NCI-H446 (cell line): ENCODE measurements at regions not wholly inside any gene's neighbourhood (a gene's known extent, or its start where the extent isn't known, plus 50 kb on each side); places are given as distances from the start of the nearest gene placed in this dataset.

Experiments
- DNase-seq, 2 experiments: peaks; one replicate each; lab custom pipeline; 2025; lab: John Stamatoyannopoulos, UW

DNA sequence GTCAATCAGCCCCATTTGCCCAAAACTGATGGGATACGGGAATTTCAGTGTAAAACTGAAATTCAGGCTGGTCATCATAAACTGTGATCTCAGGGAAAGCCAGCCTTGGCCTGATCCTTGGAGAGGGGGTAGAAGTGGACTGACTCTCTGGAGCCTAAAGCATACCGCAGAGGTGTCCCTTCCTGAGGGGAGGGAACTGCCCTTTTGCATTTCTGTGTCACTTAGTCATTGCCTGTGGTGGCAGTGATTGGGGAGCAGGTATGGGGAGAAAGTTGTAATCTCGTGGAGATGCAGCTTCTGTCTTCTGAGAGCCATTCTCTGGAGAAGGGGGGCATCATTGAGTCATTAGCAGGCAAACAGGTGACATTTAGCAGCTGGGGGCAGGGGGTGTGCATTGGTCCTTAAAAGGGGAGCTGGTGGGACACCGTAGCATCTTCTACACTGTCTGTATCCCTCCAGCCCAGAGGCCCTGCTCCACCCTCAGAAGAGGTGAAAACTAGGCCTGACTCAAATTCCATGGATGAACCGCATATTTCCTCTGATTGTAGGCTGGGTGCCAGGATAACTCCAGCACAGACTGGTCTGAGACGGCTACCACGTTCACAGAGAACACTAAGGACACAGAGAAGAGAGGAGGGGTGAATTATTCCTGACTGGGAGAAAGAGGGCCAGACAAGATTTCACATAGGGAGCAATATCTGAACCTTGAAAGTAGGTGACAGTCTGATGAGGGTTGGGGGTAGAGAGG is 143.3 kb downstream of the SEC61B start:
- no peak for DNase-seq

DNA sequence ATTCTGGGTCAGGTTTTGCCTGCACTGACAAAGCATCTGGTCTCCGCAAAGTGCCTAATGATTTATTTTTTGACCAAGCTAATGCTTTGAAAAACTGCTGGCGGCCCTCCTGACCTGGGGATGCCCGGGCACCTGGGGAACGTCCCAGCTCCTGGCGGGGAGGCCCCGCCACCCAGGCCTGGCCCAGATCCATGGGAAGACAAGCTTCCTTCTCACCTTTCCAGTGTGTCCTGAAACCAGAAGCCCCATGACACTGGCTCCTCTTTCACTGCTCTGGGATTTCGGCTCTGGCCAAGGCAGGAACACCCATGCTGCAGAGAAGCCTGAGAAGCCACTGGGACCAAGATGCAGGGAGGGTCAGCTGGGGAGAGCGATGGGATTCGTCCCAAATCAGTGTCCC is 144.1 kb downstream of the SEC61B start:
- no peak for DNase-seq

DNA sequence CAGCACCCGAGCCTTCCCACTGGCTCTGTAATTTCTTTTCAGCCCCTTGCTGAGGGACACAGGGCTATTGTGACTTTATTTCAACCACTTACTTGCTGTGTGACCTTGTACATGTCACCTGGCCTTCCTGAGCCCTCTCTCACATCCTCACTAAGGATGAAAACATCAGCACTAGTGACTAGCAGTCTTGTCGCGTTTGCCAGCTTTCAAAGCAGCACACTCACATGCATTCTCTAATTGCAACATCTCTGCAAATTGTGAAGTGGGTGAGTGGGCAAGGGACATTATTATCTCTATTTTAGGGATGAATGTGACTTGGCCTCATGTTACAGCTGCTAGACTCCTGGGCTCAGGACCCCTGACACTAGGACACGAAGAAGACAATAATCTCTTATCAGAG is 144.5 kb downstream of the SEC61B start:
- DNase-seq: no peak

DNA sequence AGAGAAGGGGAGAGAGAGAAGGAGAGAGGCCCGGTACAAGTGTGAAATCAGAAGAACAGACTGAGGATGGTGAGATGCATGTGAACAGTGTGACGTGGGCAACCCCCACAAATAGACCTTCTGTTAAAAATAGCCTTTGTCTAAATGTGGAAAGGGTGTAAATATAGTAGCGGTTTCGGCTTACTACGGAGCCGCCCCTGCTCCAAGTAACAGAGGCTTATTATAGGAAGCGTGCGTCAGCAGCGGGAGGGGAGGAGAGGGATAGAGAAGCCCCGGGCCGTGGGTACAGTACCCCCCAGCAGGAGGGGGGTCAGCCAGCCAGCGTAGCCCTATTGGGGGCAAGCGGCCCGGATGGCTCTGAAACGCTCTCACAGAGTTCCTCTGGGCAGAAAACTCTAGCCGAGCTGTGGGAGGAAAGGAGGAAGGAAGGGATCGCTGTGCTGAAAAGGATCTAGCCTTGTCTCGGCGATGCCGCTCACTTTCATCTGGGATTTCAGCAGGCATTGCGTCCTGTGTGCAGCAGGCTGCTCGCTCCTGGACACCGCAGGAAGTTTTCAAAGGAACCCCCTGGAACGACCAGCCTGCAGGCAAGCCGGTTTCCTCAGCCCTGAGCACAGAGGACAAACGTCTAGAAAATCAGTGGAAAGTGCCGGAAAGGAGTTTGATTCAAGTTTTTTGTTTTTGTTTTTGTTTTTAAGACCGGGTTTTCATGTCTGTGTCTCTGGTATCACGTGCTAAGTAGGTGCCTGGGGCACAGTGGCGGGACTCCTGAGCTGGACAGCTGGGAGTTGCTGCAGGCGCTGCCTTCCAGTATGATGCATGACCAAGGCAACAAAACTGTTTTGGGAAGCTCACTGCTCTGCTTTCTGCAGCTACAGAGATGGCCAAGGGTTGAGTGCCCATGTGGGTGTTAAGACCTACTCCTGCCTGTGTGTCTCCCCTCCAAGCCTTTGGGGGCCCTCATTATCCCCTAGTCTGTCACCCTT is 146.6 kb downstream of the SEC61B start:
- DNase-seq: no peak

DNA sequence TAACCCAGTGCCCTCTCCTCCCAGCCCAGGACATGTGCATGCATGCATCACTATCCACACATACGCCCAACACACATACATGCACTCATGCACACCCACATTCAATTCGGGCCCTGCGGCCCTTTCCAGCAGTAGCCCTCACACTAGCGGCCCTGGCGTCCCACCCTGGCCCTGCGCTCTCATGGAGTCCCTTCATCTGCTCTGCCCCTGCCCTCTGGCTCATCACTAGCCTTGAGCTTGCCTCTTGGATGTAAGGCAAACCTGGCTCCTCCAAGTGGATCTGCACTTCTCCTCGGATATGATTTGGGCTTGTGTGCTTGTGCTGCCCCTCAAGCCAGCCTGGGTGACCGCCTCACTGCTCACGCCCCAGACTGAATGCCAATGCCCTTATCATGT is 147.2 kb downstream of the SEC61B start:
- DNase-seq: no peak

DNA sequence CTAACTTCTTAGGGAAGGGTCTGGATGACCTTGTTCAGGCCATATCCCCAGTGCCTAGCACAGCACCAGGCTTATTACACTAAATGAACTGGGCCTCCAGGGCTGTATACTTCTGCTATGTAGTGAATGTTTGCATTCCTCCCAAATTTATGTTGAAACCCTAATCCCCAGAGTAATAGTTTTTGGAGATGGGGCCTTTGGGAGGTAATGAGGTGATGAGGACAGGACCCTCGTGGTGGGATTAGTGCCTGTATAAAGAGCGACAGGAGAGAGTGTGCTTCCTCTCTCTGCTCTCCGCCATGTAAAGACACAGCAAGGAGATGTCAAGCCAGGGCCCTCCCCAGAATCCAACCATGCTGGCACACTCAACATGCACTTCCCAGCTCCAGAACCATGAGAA is 148.3 kb downstream of the SEC61B start:
- DNase-seq: no peak

DNA sequence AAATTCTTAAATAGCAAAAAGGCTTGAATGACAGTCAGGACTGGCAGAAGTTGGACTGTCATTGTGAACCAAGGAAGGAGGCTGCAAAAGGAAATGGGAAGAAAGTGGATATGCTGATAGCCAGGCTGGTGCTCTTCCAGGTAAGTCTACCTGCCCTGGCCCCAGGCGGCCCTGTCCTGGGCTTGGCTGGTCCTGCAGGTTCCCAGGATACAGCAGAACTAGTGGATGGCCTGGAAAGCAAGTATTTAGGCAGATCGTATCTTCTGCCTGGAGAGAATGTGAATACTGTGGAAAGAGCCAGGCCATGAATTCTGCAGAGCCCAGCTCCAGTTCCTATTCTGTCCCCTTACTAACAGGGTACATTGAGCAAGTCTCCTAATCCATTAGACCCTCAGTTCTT is 149.3 kb downstream of the SEC61B start:
- no peak for DNase-seq

DNA sequence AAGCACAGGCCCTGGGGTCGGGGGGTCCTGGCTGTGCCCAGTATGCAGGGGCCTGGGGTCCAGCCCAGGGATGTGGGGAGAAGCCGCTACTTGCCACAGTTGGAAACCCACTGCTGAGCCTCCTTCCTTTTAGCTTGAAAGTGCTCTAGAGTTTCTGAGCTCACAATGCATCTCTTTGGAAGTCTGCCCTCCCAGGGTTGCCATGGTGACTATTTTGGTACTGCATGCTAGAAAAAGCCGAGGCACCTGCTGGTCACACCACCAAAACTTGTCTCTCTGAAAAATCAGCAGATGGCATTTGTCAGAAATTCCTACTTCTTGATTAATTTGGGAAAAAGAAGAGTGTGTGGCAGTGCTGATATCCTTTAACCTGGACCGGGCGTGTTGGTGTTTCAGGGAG is 151.8 kb downstream of the SEC61B start:
- peak in 1 of 2 experiments; percentile 53 for DNase-seq

DNA sequence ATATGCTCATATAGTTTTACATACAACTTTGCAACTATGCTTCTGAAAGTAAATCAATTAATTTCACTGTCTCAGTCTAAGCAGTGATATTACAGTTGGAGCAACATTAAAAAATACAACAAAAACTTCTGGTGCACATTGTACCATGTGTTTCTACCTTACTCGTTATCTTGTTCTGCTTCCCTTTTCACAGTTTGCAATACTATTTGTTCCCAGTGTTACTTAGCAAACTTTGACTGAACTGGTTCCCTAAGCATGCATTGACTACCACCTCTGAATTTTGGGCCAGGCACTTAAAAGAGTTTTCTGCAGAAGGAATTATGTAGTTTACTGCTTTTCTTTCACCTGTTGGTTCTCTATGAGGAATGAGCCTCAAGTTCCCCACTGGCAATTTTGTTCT is 152.7 kb downstream of the SEC61B start:
- no peak for DNase-seq

DNA sequence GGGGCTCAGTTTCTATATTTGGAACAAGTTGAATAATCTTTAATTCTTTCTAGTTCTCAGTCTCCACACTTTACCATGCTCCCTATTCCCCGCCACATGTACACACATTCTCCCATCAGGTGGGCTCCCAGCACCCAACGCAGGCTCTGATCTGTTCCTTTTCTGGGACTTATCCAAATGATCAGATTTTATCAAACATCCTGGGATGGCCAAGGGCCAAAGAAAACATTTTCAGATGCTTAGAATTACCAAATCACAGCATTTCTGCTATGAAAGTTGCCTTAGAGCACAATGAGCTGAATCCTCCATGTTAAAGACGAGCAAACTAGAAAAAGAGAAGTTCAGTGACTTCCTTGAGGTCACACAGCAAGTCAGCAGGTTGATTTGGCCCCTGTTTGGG is 153.4 kb downstream of the SEC61B start:
- DNase-seq: no peak

DNA sequence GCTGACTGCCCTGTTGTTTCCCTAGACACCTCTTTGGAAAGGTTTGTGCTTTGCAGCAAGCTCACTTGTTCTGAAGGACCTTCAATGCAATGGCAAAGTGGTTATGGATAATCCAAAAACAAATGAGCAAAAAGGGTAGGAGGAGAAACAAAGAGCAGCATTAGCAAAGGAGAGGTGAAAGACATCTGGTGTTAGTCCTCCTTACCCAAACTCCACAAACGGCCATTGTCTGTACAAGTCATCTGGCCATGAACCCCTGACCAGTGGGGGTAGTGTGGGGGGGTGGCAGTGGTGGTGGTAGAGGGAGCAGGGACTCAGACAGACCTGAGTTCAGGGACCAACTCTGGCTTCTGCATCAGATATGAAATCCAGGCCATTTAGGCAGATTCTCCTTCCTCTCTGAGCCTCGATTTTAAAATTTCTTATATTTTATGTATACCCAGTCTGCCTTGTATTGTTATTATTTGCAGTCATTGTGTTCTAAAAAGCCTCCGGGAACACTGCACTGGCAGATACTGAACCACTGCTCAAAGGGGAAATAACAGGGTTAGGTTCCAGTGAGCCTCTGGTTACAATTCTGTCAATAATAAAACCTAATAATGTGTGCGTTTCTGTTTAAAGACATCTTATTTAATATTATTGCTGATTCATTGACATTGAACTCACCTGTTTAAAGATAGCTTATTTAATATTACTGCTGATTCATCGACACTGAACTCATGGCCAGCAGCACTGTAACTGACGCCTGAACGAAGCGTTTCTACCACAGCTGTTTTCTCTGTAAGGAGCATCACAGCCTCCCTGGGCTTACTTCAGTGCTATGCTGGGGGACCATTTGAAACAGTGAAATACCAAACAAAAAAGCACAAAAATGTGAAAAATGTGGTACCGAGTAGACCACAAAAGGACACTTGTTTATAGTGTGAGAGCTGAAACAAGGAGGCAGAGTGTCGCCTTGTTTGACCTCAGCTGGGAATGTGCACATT is 156.0 kb downstream of the SEC61B start:
- no peak for DNase-seq

DNA sequence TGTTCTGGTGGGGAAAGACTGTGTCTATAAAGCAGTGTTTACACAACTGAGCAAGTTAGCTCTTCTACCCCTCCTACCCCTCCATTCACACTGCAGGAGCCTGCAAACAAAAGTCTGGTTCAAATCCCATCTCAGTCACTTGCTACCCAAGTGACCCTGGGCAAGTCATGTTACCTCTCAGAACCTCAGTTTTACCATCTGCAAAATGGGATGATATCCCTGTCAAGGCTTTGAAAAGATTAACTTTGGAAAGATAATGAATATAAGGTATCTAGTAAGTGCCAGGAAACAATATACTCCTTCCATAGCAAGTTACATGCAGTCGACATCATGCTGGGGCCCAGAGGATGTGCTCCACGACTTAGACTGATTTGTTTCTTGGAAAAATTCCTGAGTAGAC is 161.5 kb downstream of the SEC61B start:
- DNase-seq: no peak

DNA sequence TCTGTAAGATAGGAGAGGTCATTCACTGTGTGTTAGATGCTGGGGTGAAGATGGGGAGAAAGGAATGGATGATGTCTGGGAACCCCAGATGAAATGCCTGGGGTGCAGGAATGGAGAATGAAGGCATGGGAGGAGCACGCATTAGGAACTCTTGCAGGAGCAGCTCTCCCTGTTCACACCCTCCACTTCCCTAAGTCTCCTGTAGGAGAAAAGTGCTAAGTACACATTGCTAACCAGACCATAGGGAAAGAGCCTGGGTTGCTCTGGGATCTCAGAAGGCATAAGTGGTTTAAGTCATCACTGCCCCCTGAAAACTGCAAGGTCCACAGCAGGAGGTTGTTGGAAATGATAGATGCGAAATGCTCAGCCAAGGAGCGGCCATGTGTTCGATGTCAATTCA is 163.1 kb downstream of the SEC61B start:
- DNase-seq: no peak

DNA sequence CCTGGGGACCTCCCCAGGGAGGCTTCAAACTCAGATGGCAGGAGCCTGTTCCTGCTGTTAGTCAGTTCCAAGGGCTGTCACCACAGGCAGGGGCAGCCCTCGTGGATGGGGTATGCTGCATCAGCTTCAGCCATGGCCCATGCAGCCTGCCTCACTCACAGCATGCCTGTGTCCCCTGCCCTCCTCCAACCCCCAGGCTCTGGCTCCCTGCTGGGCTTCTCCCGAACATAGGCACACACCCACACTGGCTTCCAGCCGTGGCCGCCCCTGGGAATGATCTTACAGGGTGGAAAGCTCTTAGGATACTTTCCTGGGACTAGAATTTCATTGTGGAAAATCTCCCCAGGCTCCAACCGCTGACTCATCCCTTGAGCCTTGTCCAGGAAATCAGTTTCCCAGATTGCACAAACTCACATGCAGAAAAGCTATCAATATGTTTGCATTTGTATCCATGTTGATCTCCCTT is 163.8 kb downstream of the SEC61B start:
- DNase-seq: no peak

DNA sequence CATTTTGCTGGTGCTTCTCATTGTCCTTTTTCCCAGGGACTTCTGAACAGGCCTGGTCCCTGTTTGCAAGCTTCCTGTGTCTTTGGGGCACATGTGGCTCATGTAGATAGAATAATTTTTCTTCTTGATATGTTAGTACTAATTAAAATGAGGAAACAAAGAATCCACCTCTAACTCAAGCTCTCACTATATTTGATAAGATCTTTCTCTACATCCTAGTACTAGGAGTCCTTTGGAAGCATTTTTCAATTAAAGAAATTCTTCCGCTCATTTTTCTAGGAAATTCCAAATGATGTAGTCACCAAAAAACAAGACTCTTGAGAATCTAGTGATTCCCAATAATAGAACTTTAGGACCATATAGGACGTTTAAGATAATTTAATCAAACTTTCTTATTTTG is 165.3 kb downstream of the SEC61B start:
- no peak for DNase-seq

DNA sequence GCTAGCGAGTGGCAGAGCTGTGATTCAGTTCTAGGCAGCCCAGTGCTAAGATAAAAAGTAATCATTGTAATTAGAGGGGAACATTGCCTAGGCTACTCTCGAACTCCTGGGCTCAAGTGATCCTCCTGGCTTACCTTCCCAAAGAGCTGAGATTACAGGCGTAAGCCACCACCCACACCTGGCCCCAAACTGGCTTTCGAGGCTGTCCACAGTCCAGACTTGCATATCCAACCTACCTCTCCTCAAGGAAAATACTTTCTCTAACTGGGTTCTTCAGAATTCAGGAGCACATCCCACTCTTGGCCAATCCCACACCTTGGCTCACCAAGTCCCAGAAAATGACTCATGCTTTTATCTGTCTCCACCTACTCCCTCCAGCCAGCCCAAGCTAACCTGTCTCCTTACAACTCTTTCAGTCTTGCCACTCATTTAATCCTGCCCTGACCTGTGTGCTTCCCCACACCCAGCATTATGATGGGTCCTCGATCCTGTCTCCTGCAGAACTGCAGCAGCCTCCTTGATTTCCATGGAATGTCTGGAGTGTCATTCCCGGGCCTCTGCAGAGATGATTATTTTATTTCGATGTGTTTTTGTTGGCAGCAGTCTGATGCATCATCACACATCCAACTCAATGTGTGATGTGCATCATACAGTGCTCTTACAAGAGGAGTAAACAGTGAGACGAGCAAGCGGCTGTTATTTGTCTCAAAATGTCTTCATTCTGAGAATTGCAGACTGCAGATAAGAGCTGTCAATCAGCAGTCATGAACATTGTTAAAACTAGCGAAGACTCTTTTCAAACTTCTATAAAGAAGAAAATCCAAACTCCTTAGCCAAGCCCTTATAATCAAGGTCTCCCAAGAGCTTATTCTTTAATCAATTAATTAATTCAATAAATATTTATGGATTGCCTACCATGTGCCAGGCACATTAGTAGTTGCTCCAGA is 167.3 kb downstream of the SEC61B start:
- DNase-seq: no peak

DNA sequence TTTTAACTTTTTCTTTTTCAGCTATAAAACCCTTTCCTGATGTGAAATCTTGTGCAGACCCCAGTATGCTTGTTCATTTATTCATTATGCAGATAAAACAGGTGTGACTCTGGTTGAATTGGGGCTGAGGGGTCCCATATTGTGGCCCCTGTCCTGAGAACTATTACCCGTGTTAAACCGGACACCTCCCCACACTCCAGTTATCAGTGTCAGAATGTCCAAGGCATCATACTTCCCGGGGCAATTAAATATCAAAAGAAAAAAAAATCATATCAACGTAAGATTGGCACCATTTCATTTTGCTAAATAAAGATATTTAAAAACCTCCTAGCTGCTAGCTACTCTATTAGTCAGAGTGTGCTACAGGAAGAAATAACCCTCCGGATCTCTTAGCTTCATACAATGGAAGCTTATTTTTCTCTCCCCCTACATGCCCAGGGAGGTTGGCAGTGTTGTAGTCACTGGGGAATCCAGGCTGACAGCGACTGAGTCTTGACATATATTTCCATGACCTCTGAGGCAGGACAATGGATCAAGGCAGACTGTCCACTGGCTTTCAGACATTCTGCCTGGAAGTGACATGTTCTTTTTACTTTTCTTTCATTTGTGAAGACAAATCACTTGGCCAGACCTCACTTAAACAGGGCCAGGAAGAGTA is 170.0 kb downstream of the SEC61B start:
- DNase-seq: no peak

DNA sequence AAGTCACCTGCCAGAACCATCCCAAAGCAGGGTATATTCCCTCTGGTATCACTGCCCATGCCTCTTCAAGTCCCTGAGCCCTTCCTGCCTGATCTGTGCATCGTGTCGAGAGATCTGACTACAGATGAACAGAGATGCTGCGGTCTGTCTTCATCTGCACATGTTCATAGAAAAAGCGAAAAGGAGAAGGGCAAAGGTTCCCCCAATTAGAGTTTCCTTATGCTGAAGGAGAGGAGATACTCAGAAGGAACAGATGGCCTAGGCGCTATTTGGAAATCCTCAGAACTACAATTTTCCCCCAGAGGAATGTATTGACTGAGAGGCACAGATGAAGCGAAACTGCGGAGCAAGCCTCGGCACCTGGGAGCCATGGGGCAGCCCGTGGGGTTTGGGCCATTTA is 170.9 kb downstream of the SEC61B start:
- no peak for DNase-seq

DNA sequence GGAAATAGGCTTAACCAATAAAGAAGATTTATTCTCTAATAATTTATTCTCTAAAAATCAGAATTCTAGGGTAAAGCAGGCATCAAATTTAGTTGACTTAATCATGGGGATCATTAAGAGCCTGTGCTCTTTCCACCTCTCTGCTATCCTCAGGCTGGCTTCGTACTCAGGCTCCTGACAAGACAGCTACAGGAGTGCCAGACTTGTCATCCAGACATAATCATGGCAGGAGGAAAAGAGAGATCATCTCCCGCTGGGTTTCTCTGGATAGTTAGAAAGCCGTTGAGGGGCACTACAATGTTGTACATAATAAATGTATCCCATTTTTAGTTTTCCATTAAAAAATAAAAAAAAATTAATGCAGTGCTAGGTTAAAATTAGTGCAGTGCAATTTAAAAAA is 171.9 kb downstream of the SEC61B start:
- DNase-seq: no peak

DNA sequence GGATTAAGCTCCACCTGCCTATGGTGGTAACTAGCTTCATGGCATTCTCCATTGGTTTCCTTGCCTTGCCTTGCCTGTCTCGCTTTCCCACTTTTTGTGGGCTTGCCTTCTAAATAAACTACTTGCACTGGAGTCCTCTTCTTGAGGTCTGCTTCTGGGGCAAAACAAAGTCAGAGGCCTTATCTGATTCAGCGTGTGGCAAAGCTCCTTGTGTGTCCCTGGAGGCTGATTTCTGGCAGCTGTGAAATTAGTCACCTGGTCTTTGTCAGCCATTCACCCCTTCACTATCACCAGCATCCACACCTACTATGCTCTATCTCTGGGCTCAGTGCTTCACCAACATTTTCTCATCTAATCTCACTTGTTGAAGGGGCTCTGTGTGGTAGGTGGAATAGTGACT is 176.2 kb downstream of the SEC61B start:
- no peak for DNase-seq
